H9 (cell line): ENCODE measurements at regions not wholly inside any gene's neighbourhood (a gene's known extent, or its start where the extent isn't known, plus 50 kb on each side); places are given as distances from the start of the nearest gene placed in this dataset.

Experiments used
- DNase-seq: peaks from one replicate; pipeline ENCODE4 v3.0.0-alpha.2; 2017
- H2AFZ ChIP-seq: one replicate; pipeline ENCODE4 v1.6.1; 2013; ENCODE audit warnings: mild to moderate bottlenecking, low read length, control low read depth, moderate library complexity
- H2AK5ac ChIP-seq: 2 replicates; pipeline ENCODE4 v1.6.1; 2013; ENCODE audit warnings: low read length, control low read depth, mixed read lengths; ENCODE audit not compliant: insufficient read length
- H2BK120ac ChIP-seq: one replicate; pipeline ENCODE4 v1.6.1; 2013; ENCODE audit warnings: low read depth, mild to moderate bottlenecking, low read length, control low read depth, inconsistent platforms; ENCODE audit not compliant: poor library complexity, severe bottlenecking
- H2BK12ac ChIP-seq: 2 replicates; pipeline ENCODE4 v1.6.1; 2013; ENCODE audit warnings: low read length, control low read depth, mixed read lengths, low read depth; ENCODE audit not compliant: insufficient read length
- H2BK15ac ChIP-seq: 2 replicates; pipeline ENCODE4 v1.6.1; 2013; ENCODE audit warnings: low read depth, low read length, control low read depth
- H2BK20ac ChIP-seq: one replicate; pipeline ENCODE4 v1.6.1; 2013; ENCODE audit warnings: low read depth, mild to moderate bottlenecking, low read length, control low read depth, inconsistent platforms; ENCODE audit not compliant: poor library complexity, severe bottlenecking
- H2BK5ac ChIP-seq: 2 replicates; pipeline ENCODE4 v1.6.1; 2013; ENCODE audit warnings: low read length, control low read depth, mixed read lengths; ENCODE audit not compliant: insufficient read length
- H3K14ac ChIP-seq: 2 replicates; pipeline ENCODE4 v1.6.1; 2013; ENCODE audit warnings: low read length, control low read depth; ENCODE audit not compliant: insufficient read depth
- H3K18ac ChIP-seq: 2 replicates; pipeline ENCODE4 v1.6.1; 2013; ENCODE audit warnings: low read depth, mild to moderate bottlenecking, mixed read lengths, low read length, control low read depth; ENCODE audit not compliant: insufficient read length
- H3K23ac ChIP-seq: 2 replicates; pipeline ENCODE4 v1.6.1; 2013; ENCODE audit warnings: low read length, control low read depth, mixed read lengths, low read depth; ENCODE audit not compliant: insufficient read length
- H3K23me2 ChIP-seq: 2 replicates; pipeline ENCODE4 v1.6.1; 2013; ENCODE audit warnings: low read depth, mild to moderate bottlenecking, mixed read lengths, low read length, control low read depth; ENCODE audit not compliant: insufficient read length, poor library complexity, severe bottlenecking
- H3K27ac ChIP-seq: 2 replicates; pipeline ENCODE4 v1.5.1; 2013; ENCODE audit warnings: low read length, control low read depth, mixed read lengths, low read depth; ENCODE audit not compliant: insufficient read length
- H3K27me3 ChIP-seq: 2 replicates; pipeline ENCODE4 v1.6.1; 2013; ENCODE audit warnings: low read length, control low read depth, inconsistent platforms; ENCODE audit not compliant: insufficient read depth
- H3K4ac ChIP-seq: 2 replicates; pipeline ENCODE4 v1.6.1; 2013; ENCODE audit warnings: low read depth, mild to moderate bottlenecking, control low read depth, inconsistent platforms, low read length, moderate library complexity
- H3K4me1 ChIP-seq: 2 replicates; pipeline ENCODE4 v1.6.1; 2013; ENCODE audit warnings: low read length, control low read depth, inconsistent platforms; ENCODE audit not compliant: insufficient read depth
- H3K4me2 ChIP-seq: 2 replicates; pipeline ENCODE4 v1.6.1; 2013; ENCODE audit warnings: low read length, control low read depth, mixed read lengths; ENCODE audit not compliant: insufficient read length, insufficient read depth
- H3K56ac ChIP-seq: 2 replicates; pipeline ENCODE4 v1.6.1; 2013; ENCODE audit warnings: low read depth, mild to moderate bottlenecking, mixed read lengths, low read length, control low read depth; ENCODE audit not compliant: insufficient read length
- H3K79me1 ChIP-seq: 2 replicates; pipeline ENCODE4 v1.6.1; 2013; ENCODE audit warnings: low read depth, mild to moderate bottlenecking, moderate library complexity, low read length, control low read depth, inconsistent platforms; ENCODE audit not compliant: insufficient read depth, poor library complexity, severe bottlenecking
- H3K79me2 ChIP-seq: 2 replicates; pipeline ENCODE4 v1.6.1; 2013; ENCODE audit warnings: low read length, control low read depth, inconsistent platforms; ENCODE audit not compliant: insufficient read depth
- H3K9ac ChIP-seq: 2 replicates; pipeline ENCODE4 v1.6.1; 2013; ENCODE audit warnings: low read length, control low read depth, mixed read lengths; ENCODE audit not compliant: insufficient read length; ENCODE audit errors: extremely low read depth
- H3K9me3 ChIP-seq: one replicate; pipeline ENCODE4 v1.6.1; 2013; ENCODE audit warnings: low read depth, low read length, inconsistent platforms; ENCODE audit not compliant: control insufficient read depth
- H3T11ph ChIP-seq: one replicate; pipeline ENCODE4 v1.6.1; 2013; ENCODE audit warnings: mild to moderate bottlenecking, low read length, control low read depth, inconsistent platforms
- H4K20me1 ChIP-seq: one replicate; pipeline ENCODE4 v1.6.1; 2013; ENCODE audit not compliant: control insufficient read depth, insufficient read length, insufficient read depth
- H4K5ac ChIP-seq: 2 replicates; pipeline ENCODE4 v1.6.1; 2013; ENCODE audit warnings: low read depth, mild to moderate bottlenecking, mixed read lengths, low read length, control low read depth; ENCODE audit not compliant: insufficient read length
- H4K8ac ChIP-seq: replicated peaks from 2 replicates; pipeline ENCODE4 v1.6.1; 2013; ENCODE audit warnings: low read length, control low read depth, mixed read lengths, low read depth; ENCODE audit not compliant: insufficient read length
- H4K91ac ChIP-seq: 2 replicates; pipeline ENCODE4 v1.6.1; 2013; ENCODE audit warnings: low read depth, mild to moderate bottlenecking, moderate library complexity, mixed read lengths, low read length, control low read depth; ENCODE audit not compliant: insufficient read length
- H3K27ac Mint-ChIP-seq, 3 experiments: 2 replicates in 2 of 3; 3 replicates in 1 of 3; pipeline ENCODE4 v1.8.0; 2020 to 2021; ENCODE audit warnings: mixed read lengths in 3 of 3, mild to moderate bottlenecking in 1 of 3, moderate library complexity in 1 of 3
- H3K27me3 Mint-ChIP-seq: 2 replicates; pipeline ENCODE4 v1.8.0; 2021; ENCODE audit warnings: low read depth, mild to moderate bottlenecking, moderate library complexity, mixed read lengths
- H3K36me3 Mint-ChIP-seq, 3 experiments: 2 replicates in 2 of 3; 3 replicates in 1 of 3; pipeline ENCODE4 v1.8.0; 2020 to 2021; ENCODE audit warnings: low read depth in 3 of 3, mixed read lengths in 3 of 3; ENCODE audit not compliant: insufficient read depth in 1 of 3
- H3K4me1 Mint-ChIP-seq, 2 experiments: 2 replicates each; pipeline ENCODE4 v1.8.0; 2020; ENCODE audit warnings: mixed read lengths in 2 of 2
- H3K4me3 Mint-ChIP-seq, 2 experiments: 2 replicates in 1 of 2; 3 replicates in 1 of 2; pipeline ENCODE4 v1.8.0; 2020 to 2021; ENCODE audit warnings: mild to moderate bottlenecking in 2 of 2, mixed read lengths in 2 of 2, moderate library complexity in 1 of 2
- H3K9me3 Mint-ChIP-seq, 2 experiments: 2 replicates in 1 of 2; 3 replicates in 1 of 2; pipeline ENCODE4 v1.8.0; 2020; ENCODE audit warnings: mild to moderate bottlenecking in 2 of 2, mixed read lengths in 2 of 2, moderate library complexity in 1 of 2
- CTCF ChIP-seq: fragments of 200-600 bp; sonication (generic); conservative IDR thresholded peaks from 3 replicates; pipeline ENCODE4 v1.8.0; 2021; ENCODE audit warnings: antibody characterized with exemption, mild to moderate bottlenecking
- WGBS: extraction: QIAGEN DNeasy Blood & Tissue Kit; methylation state at CpG from one replicate; pipeline ENCODE4 v1.1.7; 2013; ENCODE audit warnings: missing lambda C conversion rate, low lambda C conversion rate, mixed read lengths; ENCODE audit not compliant: insufficient read length; ENCODE audit errors: extremely low coverage; 5-methylcytosine and 5-hydroxymethylcytosine counted together

- WGBS, result no CpG with 5 or more reads among the region's 1 CpG
- Mint-ChIP-seq H3K27ac (no peak overlapping the region), H3K4me3 (no peak overlapping the region), H3K36me3 (no peaks in the 10 kb centered on the region), H3K27me3 (peaks cover 1% of the 10 kb centered on the region; the same call in 1 of the 2 replicates), H3K9me3 (no peaks in the 10 kb centered on the region), H3K4me1 (no peaks in the 10 kb centered on the region)
- Histone ChIP-seq H3K23ac (no peak overlapping the region), H2BK12ac (no peak overlapping the region), H3K56ac (no peak overlapping the region), H3K9ac (no peak overlapping the region), H2BK20ac (no peak overlapping the region), H3K4ac (no peak overlapping the region), H2AFZ (no peak overlapping the region), H3K79me2 (no peaks in the 10 kb centered on the region), H3K23me2 (no peaks in the 10 kb centered on the region), H4K91ac (no peak overlapping the region), H3K27ac (no peak overlapping the region), H3T11ph (no peak overlapping the region), H4K20me1 (no peaks in the 10 kb centered on the region), H3K27me3 (no peaks in the 10 kb centered on the region), H4K8ac (no peak overlapping the region), H2BK15ac (no peak overlapping the region), H3K79me1 (no peaks in the 10 kb centered on the region), H3K14ac (no peak overlapping the region), H3K9me3 (no peaks in the 10 kb centered on the region), H2BK5ac (no peak overlapping the region), H3K4me2 (no peak overlapping the region), H2BK120ac (no peak overlapping the region), H4K5ac (no peak overlapping the region), H3K18ac (no peak overlapping the region), H2AK5ac (no peak overlapping the region), H3K4me1 (no peaks in the 10 kb centered on the region)
- no peak for DNase-seq
- TF ChIP-seq CTCF, result peak; percentile 31; the same call in 1 of the 3 replicates
Measured at GRCh38 chr20:40361916-40362315, 327.1 kb downstream of the MAFB start.
